Trophoblast cell (in vitro differentiated cells and primary cell): ENCODE measurements at regions not wholly inside any gene's neighbourhood (a gene's known extent, or its start where the extent isn't known, plus 50 kb on each side); places are given as distances from the start of the nearest gene placed in this dataset.

Experiments
- DNase-seq, 2 donors: peaks; one replicate each; pipeline ENCODE4 v3.0.0-alpha.2; 2016
- H2AFZ ChIP-seq: 2 replicates; pipeline ENCODE4 v1.6.1; 2013; ENCODE audit warnings: low read length, moderate library complexity, mild to moderate bottlenecking; ENCODE audit not compliant: insufficient read depth, poor library complexity
- H2AK5ac ChIP-seq: 2 replicates; pipeline ENCODE4 v1.6.1; 2013; ENCODE audit warnings: mild to moderate bottlenecking, low read length
- H2BK120ac ChIP-seq: 2 replicates; pipeline ENCODE4 v1.6.1; 2013; ENCODE audit warnings: low read length, mild to moderate bottlenecking, moderate library complexity; ENCODE audit not compliant: insufficient read depth, poor library complexity
- H2BK12ac ChIP-seq: 2 replicates; pipeline ENCODE4 v1.6.1; 2013; ENCODE audit warnings: mild to moderate bottlenecking, low read length, moderate library complexity
- H2BK5ac ChIP-seq: 2 replicates; pipeline ENCODE4 v1.6.1; 2013; ENCODE audit warnings: low read length, low read depth, moderate library complexity, mild to moderate bottlenecking; ENCODE audit not compliant: poor library complexity
- H3K14ac ChIP-seq: 2 replicates; pipeline ENCODE4 v1.6.1; 2013; ENCODE audit warnings: mild to moderate bottlenecking, low read length
- H3K18ac ChIP-seq: 2 replicates; pipeline ENCODE4 v1.6.1; 2013; ENCODE audit warnings: mild to moderate bottlenecking, low read length
- H3K23ac ChIP-seq: 2 replicates; pipeline ENCODE4 v1.6.1; 2013; ENCODE audit warnings: low read length
- H3K27ac ChIP-seq: 2 replicates; pipeline ENCODE4 v1.5.1; 2013; ENCODE audit warnings: low read depth, mild to moderate bottlenecking, inconsistent platforms, low read length, moderate library complexity
- H3K27me3 ChIP-seq: 2 replicates; pipeline ENCODE4 v1.6.1; 2013; ENCODE audit warnings: inconsistent platforms, mild to moderate bottlenecking, low read length, moderate library complexity; ENCODE audit not compliant: insufficient read depth
- H3K36me3 ChIP-seq, 2 experiments: 1 replicate in 1 of 2; 2 replicates in 1 of 2; pipeline ENCODE4 v1.6.1; 2013; ENCODE audit warnings: low read length in 2 of 2, mild to moderate bottlenecking in 2 of 2, moderate library complexity in 1 of 2; ENCODE audit not compliant: insufficient read depth in 2 of 2, control insufficient read depth in 1 of 2
- H3K4ac ChIP-seq: 2 replicates; pipeline ENCODE4 v1.6.1; 2013; ENCODE audit warnings: low read depth, mild to moderate bottlenecking, low read length, moderate library complexity
- H3K4me1 ChIP-seq, 2 experiments: 1 replicate in 1 of 2; 2 replicates in 1 of 2; pipeline ENCODE4 v1.6.1; 2013; ENCODE audit warnings: low read length in 2 of 2, mild to moderate bottlenecking in 2 of 2, moderate library complexity in 1 of 2; ENCODE audit not compliant: insufficient read depth in 2 of 2, control insufficient read depth in 1 of 2
- H3K4me2 ChIP-seq: 2 replicates; pipeline ENCODE4 v1.6.1; 2013; ENCODE audit warnings: inconsistent platforms, mild to moderate bottlenecking, low read length, moderate library complexity
- H3K4me3 ChIP-seq: 2 replicates; pipeline ENCODE4 v1.5.1; 2013; ENCODE audit warnings: mild to moderate bottlenecking, low read depth, low read length, inconsistent platforms
- H3K79me1 ChIP-seq: one replicate; pipeline ENCODE4 v1.6.1; 2013; ENCODE audit warnings: low read length
- H3K79me2 ChIP-seq: 2 replicates; pipeline ENCODE4 v1.6.1; 2013; ENCODE audit warnings: low read length, mild to moderate bottlenecking; ENCODE audit not compliant: control insufficient read depth, insufficient read depth, poor library complexity
- H3K9ac ChIP-seq: 2 replicates; pipeline ENCODE4 v1.6.1; 2013; ENCODE audit warnings: mild to moderate bottlenecking, low read length
- H3K9me3 ChIP-seq: 2 replicates; pipeline ENCODE4 v1.6.1; 2013; ENCODE audit warnings: low read depth, mild to moderate bottlenecking, control low read depth, inconsistent platforms, low read length; ENCODE audit not compliant: insufficient read depth
- H4K12ac ChIP-seq: 2 replicates; pipeline ENCODE4 v1.6.1; 2013; ENCODE audit warnings: low read depth, mild to moderate bottlenecking, low read length, moderate library complexity
- H4K8ac ChIP-seq: 2 replicates; pipeline ENCODE4 v1.6.1; 2013; ENCODE audit warnings: low read depth, mild to moderate bottlenecking, low read length, moderate library complexity
- H4K91ac ChIP-seq: one replicate; pipeline ENCODE4 v1.6.1; 2013; ENCODE audit warnings: low read depth, mild to moderate bottlenecking, low read length, moderate library complexity
- WGBS: extraction: QIAGEN DNeasy Blood & Tissue Kit; methylation state at CpG from one replicate; pipeline ENCODE4 v1.1.7; 2013; ENCODE audit warnings: missing lambda C conversion rate; ENCODE audit not compliant: insufficient read length, insufficient coverage; ENCODE audit errors: extremely low coverage; 5-methylcytosine and 5-hydroxymethylcytosine counted together

GRCh38 chr2:39567507-39567906, 98.2 kb upstream of the TMEM178A start:
- Histone ChIP-seq H2AK5ac (no peak overlapping the region), H2BK12ac (peak overlapping the region; percentile 72), H3K18ac (no peak overlapping the region), H2BK120ac (peak overlapping the region; percentile 0), H3K14ac (no peak overlapping the region), H3K9ac (no peak overlapping the region), H3K9me3 (peaks cover 1% of the 10 kb centered on the region), H2AFZ (no peak overlapping the region), H3K27me3 (no peaks in the 10 kb centered on the region), H3K4ac (no peak overlapping the region), H3K23ac (no peak overlapping the region), H3K27ac (no peak overlapping the region), H3K36me3 (no peaks in the 10 kb centered on the region), H2BK5ac (no peak overlapping the region), H4K12ac (no peak overlapping the region), H3K4me1 (peaks cover 5 to 15% of the 10 kb centered on the region in 2 experiments), H4K91ac (peak overlapping the region; percentile 29), H3K4me2 (no peak overlapping the region), H3K79me2 (no peaks in the 10 kb centered on the region), H4K8ac (no peak overlapping the region), H3K4me3 (no peak overlapping the region), H3K79me1 (peaks cover 13% of the 10 kb centered on the region)
- no CpG with 5 or more reads among the region's 1 CpG for WGBS
- DNase-seq, result peak; percentile 37 to 67

DNA sequence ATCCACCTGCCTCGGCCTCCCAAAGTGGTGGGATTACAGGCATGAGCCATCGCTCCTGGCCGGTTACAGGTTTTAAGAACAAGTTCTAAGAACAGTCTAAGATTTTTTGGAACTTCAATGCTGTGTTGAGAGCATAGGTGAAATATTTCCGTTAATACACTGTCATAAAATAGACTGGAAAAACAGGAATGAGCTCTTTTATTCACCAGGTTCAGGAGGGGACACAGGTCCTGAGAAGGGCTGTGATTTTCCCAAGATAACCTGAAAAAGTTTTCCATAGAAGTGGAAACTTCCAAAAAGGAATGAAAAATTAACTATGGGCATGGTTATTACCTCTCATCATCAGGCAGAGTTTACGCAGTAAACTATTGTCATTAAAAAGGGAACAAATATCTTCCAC, 97.6 kb upstream of the TMEM178A start:
- H3K9ac ChIP-seq, result no peak overlapping the region
- H2AK5ac ChIP-seq, result no peak overlapping the region
- H4K91ac ChIP-seq, result no peak overlapping the region
- H2BK120ac ChIP-seq, result no peak overlapping the region
- no peaks in the 10 kb centered on the region for H3K27me3 ChIP-seq
- WGBS, result no CpG with 5 or more reads among the region's 5 CpGs
- no peak overlapping the region for H4K8ac ChIP-seq
- peak overlapping the region; percentile 49 for H3K27ac ChIP-seq
- no peak overlapping the region for H3K23ac ChIP-seq
- no peak overlapping the region for H3K4ac ChIP-seq
- H2BK12ac ChIP-seq, result no peak overlapping the region
- H2AFZ ChIP-seq, result no peak overlapping the region
- H3K4me2 ChIP-seq, result peak overlapping the region; percentile 31
- no peak overlapping the region for H3K14ac ChIP-seq
- peaks cover 1% of the 10 kb centered on the region for H3K9me3 ChIP-seq
- peak; percentile 48 to 93 for DNase-seq
- peaks cover 5 to 15% of the 10 kb centered on the region in 2 experiments for H3K4me1 ChIP-seq
- no peak overlapping the region for H3K4me3 ChIP-seq
- H4K12ac ChIP-seq, result no peak overlapping the region
- no peaks in the 10 kb centered on the region for H3K79me2 ChIP-seq
- H3K36me3 ChIP-seq, result no peaks in the 10 kb centered on the region
- H3K18ac ChIP-seq, result no peak overlapping the region
- peaks cover 13% of the 10 kb centered on the region for H3K79me1 ChIP-seq
- H2BK5ac ChIP-seq, result no peak overlapping the region

DNA sequence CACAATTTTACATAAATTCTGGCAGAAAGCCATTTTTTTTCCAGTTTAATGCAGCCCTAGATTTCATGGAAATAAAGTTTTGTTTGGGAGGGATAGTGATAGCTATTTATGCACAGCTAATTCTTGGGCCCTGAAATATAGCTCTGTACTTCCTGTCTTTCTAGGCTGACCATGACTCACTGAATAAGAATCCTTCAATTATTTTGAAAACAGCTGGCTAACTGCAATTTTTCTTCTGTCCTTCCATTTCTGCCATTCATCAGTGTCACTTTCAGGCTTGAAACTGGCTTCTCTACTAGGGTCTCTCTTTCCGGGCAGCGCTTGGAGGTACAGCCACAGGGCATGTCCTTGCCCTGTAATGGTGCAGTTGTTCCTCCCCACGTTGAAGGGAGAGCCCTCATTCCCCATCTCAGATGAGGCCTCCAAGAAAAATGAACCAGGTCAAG, 97.1 kb upstream of the TMEM178A start:
- peaks cover 1% of the 10 kb centered on the region for H3K9me3 ChIP-seq
- no peaks in the 10 kb centered on the region for H3K36me3 ChIP-seq
- peaks cover 13% of the 10 kb centered on the region for H3K79me1 ChIP-seq
- no peak overlapping the region for H4K12ac ChIP-seq
- peaks cover 5 to 15% of the 10 kb centered on the region in 2 experiments for H3K4me1 ChIP-seq
- no peaks in the 10 kb centered on the region for H3K79me2 ChIP-seq
- no peak overlapping the region for H3K18ac ChIP-seq
- peak overlapping the region; percentile 4 for H3K4me2 ChIP-seq
- no peak overlapping the region for H3K23ac ChIP-seq
- no peaks in the 10 kb centered on the region for H3K27me3 ChIP-seq
- H3K27ac ChIP-seq, result peak overlapping the region; percentile 49
- H2BK12ac ChIP-seq, result no peak overlapping the region
- H3K4ac ChIP-seq, result no peak overlapping the region
- no peak overlapping the region for H2BK5ac ChIP-seq
- no peak overlapping the region for H2AK5ac ChIP-seq
- H4K8ac ChIP-seq, result no peak overlapping the region
- DNase-seq, result peak; percentile 24 to 83
- no peak overlapping the region for H2AFZ ChIP-seq
- WGBS, result no CpG with 5 or more reads among the region's 3 CpGs
- no peak overlapping the region for H4K91ac ChIP-seq
- H3K14ac ChIP-seq, result no peak overlapping the region
- H3K4me3 ChIP-seq, result no peak overlapping the region
- H2BK120ac ChIP-seq, result no peak overlapping the region
- H3K9ac ChIP-seq, result no peak overlapping the region

DNA sequence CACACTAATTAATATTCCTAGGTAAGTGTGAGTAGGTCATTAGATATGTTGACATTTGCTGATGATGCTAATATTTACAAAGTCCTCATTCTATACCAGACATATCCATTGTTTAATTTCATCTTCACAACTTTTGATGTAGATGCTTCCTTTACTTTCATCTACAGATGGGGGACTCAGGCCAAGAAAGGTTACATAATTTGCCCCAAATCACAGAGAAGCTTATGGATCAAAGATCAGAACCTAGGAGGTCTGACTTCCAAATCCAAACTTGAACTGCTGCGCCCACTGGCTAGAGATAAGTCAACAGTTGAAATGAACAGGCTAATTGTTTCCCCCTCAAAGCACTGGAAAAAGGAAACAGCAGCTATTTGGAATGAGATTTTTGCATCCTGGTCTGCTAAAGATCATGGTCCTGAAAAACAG, 95.6 kb upstream of the TMEM178A start:
- H3K79me2 ChIP-seq, result no peaks in the 10 kb centered on the region
- H3K14ac ChIP-seq, result no peak overlapping the region
- no peak overlapping the region for H2BK5ac ChIP-seq
- H3K4me2 ChIP-seq, result no peak overlapping the region
- no peak overlapping the region for H2BK120ac ChIP-seq
- no peak overlapping the region for H4K8ac ChIP-seq
- no peak overlapping the region for H4K91ac ChIP-seq
- no peak overlapping the region for H3K23ac ChIP-seq
- no peak overlapping the region for H3K4me3 ChIP-seq
- no peak overlapping the region for H3K27ac ChIP-seq
- H3K9ac ChIP-seq, result no peak overlapping the region
- peaks cover 13% of the 10 kb centered on the region for H3K79me1 ChIP-seq
- H3K36me3 ChIP-seq, result no peaks in the 10 kb centered on the region
- no peak overlapping the region for H2AFZ ChIP-seq
- no peak overlapping the region for H4K12ac ChIP-seq
- no peaks in the 10 kb centered on the region for H3K9me3 ChIP-seq
- peaks cover 5 to 15% of the 10 kb centered on the region in 2 experiments for H3K4me1 ChIP-seq
- no peak overlapping the region for H2AK5ac ChIP-seq
- H3K27me3 ChIP-seq, result no peaks in the 10 kb centered on the region
- DNase-seq, result no peak
- H2BK12ac ChIP-seq, result no peak overlapping the region
- no peak overlapping the region for H3K18ac ChIP-seq
- no peak overlapping the region for H3K4ac ChIP-seq
- WGBS, result no CpG with 5 or more reads among the region's 1 CpG
